ENCODE measurements at regions not wholly inside any gene's neighbourhood (a gene's known extent, or its start where the extent isn't known, plus 50 kb on each side); places are given as distances from the start of the nearest gene placed in this dataset.

DNA sequence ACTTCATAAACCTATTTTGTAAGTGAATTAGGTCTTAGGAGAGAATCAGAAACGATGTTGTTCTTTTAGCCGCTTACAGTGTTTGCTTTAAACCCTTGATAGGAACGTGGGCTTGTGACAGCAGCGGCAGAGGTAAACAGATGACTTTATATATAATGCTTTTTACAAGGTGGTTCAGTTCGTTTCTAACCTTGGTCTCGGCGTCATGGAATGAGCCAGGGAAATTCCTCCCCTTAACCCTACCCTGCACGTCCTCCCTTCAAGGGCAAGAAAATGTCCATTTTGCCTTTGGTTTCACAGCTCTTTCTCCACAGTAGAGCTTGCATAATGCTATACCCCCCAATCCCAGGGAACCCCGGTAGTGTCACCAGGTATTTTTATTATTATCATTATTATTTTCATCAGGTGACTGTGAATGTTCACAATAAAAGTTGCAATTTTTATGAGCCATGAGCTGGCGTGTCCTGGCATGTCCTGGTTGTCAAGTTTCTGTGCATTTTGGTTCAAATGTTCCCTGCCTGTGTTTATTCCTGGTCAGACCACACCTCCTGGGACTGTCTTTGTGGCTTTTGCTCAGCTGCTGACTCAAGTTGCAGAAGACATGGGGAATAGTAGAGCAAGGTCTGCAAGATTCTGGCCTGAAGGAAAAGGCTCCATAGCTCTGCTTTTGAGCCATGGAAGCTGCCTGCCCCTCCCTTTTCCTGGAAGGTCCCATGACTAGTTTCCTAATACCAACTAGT, 112.8 kb upstream of the BMP2 start:
- TF ChIP-seq CTCF (IDR thresholded peaks at IDR 0.05) (no peak), EP300 (IDR thresholded peaks at IDR 0.05) (no peak), POLR2A (IDR thresholded peaks at IDR 0.05) (no peak)

All from upper lobe of left lung (tissue), 4 donors.